ENCODE measurements at regions not wholly inside any gene's neighbourhood (a gene's known extent, or its start where the extent isn't known, plus 50 kb on each side); places are given as distances from the start of the nearest gene placed in this dataset.

GRCh38 chr11:95496901-95497300 is 265.9 kb upstream of the SESN3 start:
- Histone ChIP-seq H3K4me1 (ENCODE audit: control insufficient read depth, insufficient read depth, low read length) (no peaks in the 10 kb centered on the region), H3K36me3 (ENCODE audit: control insufficient read depth, insufficient read depth, low read length) (no peaks in the 10 kb centered on the region), H3K27ac (ENCODE audit: low read length) (no peak overlapping the region), H3K27me3 (ENCODE audit: control insufficient read depth, insufficient read depth, low read length) (no peaks in the 10 kb centered on the region), H3K9me3 (ENCODE audit: control insufficient read depth, insufficient read depth, low read depth, low read length) (peaks cover 2% of the 10 kb centered on the region; the same call in 1 of the 2 replicates), H3K4me3 (ENCODE audit: low read depth in 2 of 2, low read length in 2 of 2) (no peak overlapping the region)
- BruUV-seq (replicated peaks): no TSS peak
- no peak for ATAC-seq
- intact Hi-C loops (cut with micrococcal nuclease; ENCODE audit: unreplicated experiment) (no loop called here), in situ Hi-C loops (cut with HindIII; ENCODE audit: low pct_unique_long_range_greater_than_20kb, low sequenced_read_pairs) (no loop called here)
- POLR2A ChIA-PET: no interaction called here
- CTCF ChIA-PET: no interaction called here
- DNase-seq (ENCODE audit: low read depth, low spot score): no peak
- no peak for TF ChIP-seq SIN3A (IDR thresholded peaks at IDR 0.05; ENCODE audit: borderline replicate concordance, insufficient read depth, low read depth, low read length)
- TF ChIP-seq POLR2AphosphoS5 (IDR thresholded peaks at IDR 0.05; ENCODE audit: low read depth, low read length): no peak
- no peak for TF ChIP-seq TCF7L2 (IDR thresholded peaks at IDR 0.05; ENCODE audit: low read depth, low read length)
- TF ChIP-seq, protein P1, sequence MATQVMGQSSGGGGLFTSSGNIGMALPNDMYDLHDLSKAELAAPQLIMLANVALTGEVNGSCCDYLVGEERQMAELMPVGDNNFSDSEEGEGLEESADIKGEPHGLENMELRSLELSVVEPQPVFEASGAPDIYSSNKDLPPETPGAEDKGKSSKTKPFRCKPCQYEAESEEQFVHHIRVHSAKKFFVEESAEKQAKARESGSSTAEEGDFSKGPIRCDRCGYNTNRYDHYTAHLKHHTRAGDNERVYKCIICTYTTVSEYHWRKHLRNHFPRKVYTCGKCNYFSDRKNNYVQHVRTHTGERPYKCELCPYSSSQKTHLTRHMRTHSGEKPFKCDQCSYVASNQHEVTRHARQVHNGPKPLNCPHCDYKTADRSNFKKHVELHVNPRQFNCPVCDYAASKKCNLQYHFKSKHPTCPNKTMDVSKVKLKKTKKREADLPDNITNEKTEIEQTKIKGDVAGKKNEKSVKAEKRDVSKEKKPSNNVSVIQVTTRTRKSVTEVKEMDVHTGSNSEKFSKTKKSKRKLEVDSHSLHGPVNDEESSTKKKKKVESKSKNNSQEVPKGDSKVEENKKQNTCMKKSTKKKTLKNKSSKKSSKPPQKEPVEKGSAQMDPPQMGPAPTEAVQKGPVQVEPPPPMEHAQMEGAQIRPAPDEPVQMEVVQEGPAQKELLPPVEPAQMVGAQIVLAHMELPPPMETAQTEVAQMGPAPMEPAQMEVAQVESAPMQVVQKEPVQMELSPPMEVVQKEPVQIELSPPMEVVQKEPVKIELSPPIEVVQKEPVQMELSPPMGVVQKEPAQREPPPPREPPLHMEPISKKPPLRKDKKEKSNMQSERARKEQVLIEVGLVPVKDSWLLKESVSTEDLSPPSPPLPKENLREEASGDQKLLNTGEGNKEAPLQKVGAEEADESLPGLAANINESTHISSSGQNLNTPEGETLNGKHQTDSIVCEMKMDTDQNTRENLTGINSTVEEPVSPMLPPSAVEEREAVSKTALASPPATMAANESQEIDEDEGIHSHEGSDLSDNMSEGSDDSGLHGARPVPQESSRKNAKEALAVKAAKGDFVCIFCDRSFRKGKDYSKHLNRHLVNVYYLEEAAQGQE (IDR thresholded peaks at IDR 0.05; ENCODE audit: insufficient read depth in 1 of 2, low read depth in 2 of 2, low read length in 1 of 2): no peak
- TF ChIP-seq CTCF (IDR thresholded peaks at IDR 0.05): no peak

GRCh38 chr11:95495706-95496105 is 264.7 kb upstream of the SESN3 start:
- no peaks in the 10 kb centered on the region for H3K4me1 ChIP-seq (ENCODE audit: control insufficient read depth, insufficient read depth, low read length)
- no peak overlapping the region for H3K27ac ChIP-seq (ENCODE audit: low read length)
- CTCF ChIA-PET: no interaction called here
- H3K9me3 ChIP-seq (ENCODE audit: control insufficient read depth, insufficient read depth, low read depth, low read length): peaks cover 2% of the 10 kb centered on the region; the same call in 1 of the 2 replicates
- no peak overlapping the region for H3K4me3 ChIP-seq (ENCODE audit: low read depth in 2 of 2, low read length in 2 of 2)
- ATAC-seq: no peak
- no peak for TF ChIP-seq SIN3A (IDR thresholded peaks at IDR 0.05; ENCODE audit: borderline replicate concordance, insufficient read depth, low read depth, low read length)
- TF ChIP-seq POLR2AphosphoS5 (IDR thresholded peaks at IDR 0.05; ENCODE audit: low read depth, low read length): no peak
- no peak for TF ChIP-seq TCF7L2 (IDR thresholded peaks at IDR 0.05; ENCODE audit: low read depth, low read length)
- TF ChIP-seq, protein P1 (IDR thresholded peaks at IDR 0.05; ENCODE audit: insufficient read depth in 1 of 2, low read depth in 2 of 2, low read length in 1 of 2): no peak
- TF ChIP-seq CTCF (IDR thresholded peaks at IDR 0.05): no peak
- H3K27me3 ChIP-seq (ENCODE audit: control insufficient read depth, insufficient read depth, low read length): no peaks in the 10 kb centered on the region
- in situ Hi-C loops (cut with HindIII; ENCODE audit: low pct_unique_long_range_greater_than_20kb, low sequenced_read_pairs) (no loop called here), intact Hi-C loops (cut with micrococcal nuclease; ENCODE audit: unreplicated experiment) (no loop called here)
- DNase-seq (ENCODE audit: low read depth, low spot score): no peak
- BruUV-seq (replicated peaks): no TSS peak
- POLR2A ChIA-PET: no interaction called here
- H3K36me3 ChIP-seq (ENCODE audit: control insufficient read depth, insufficient read depth, low read length): no peaks in the 10 kb centered on the region

All from Panc1 (cell line).